Motor neuron (in vitro differentiated cells): ENCODE measurements at regions not wholly inside any gene's neighbourhood (a gene's known extent, or its start where the extent isn't known, plus 50 kb on each side); places are given as distances from the start of the nearest gene placed in this dataset.

Source experiments
- ATAC-seq, 8 experiments: fragments of 200-7000 bp; cut with Tn5 transposase; replicated peaks in 6 of 8; 2 replicates each; pipeline ENCODE4 v1.8.0; 2021; ENCODE audit warnings: mild to moderate bottlenecking in 8 of 8, moderate library complexity in 8 of 8
- H3K27ac ChIP-seq, 2 donors: fragments of 250-450 bp; sonication (Bioruptor Pico); 2 replicates each; pipeline ENCODE4 v1.9.0; 2021; ENCODE audit warnings: antibody characterized with exemption in 2 of 2, mild to moderate bottlenecking in 2 of 2, moderate library complexity in 1 of 2
- H3K4me1 ChIP-seq, 2 donors: fragments of 250-450 bp; sonication (Bioruptor Pico); replicated peaks in 1 of 2; 2 replicates each; pipeline ENCODE4 v1.6.1; 2021; ENCODE audit warnings: antibody characterized with exemption in 2 of 2, mild to moderate bottlenecking in 2 of 2, moderate library complexity in 1 of 2
- H3K4me3 ChIP-seq, 5 donors: fragments of 250-450 bp; sonication (Bioruptor Pico); 2 replicates each; pipeline ENCODE4 v1.9.0; 2021; ENCODE audit warnings: antibody characterized with exemption in 5 of 5, mild to moderate bottlenecking in 5 of 5, moderate library complexity in 4 of 5
- WGBS, 10 experiments: fragments of 450-650 bp; shearing (Covaris generic); methylation state at CpG; one replicate each; pipeline ENCODE4 v1.0.0; 2022; 5-methylcytosine and 5-hydroxymethylcytosine counted together
- in situ Hi-C, 9 experiments: fragments of 400-800 bp; cut with MboI; loops; one replicate each; pipeline ENCODE4 v1.15.0; 2021; ENCODE audit warnings: low sequenced_read_pairs in 9 of 9, low pct_unique_long_range_greater_than_20kb in 2 of 9; ENCODE audit not compliant: unreplicated experiment in 9 of 9

DNA sequence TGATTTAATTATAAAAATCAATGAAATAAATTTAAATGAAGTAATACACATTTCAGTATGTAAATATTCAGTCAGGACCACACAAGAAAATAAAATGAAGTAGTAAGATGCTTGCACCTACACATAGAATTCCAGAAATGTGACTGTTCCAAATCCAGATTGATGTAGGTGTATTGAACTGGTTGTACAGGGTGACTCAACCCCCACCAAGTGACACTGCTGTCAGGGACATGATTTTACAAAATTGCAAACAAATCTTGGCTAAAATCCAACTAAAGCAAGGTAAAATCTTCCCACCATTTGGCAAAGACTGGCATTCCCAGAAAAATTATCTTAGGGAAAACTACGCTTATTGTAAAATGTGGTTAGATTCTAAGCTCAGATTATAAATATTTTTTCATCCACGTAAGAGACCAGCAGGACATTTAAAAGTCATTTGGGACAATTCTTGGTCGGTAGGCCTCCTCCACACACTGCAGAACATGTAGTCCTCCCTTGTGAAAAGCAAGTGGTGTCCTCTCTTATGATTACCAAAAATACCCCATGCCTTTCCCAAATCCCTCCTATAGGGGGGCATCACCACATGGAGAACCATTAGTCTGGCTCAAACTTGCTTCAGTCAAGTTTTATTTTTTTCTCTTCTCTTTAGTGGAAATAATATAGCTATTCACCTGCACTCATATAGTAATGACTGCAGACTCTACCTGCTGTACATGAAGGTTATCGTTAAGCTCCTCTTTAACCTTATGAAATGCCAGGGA, 287.1 kb upstream of the SMIM30 start:
- no peak for ATAC-seq
- Histone ChIP-seq H3K4me3 (no peak overlapping the region), H3K27ac (no peak overlapping the region), H3K4me1 (peaks cover 0 to 11% of the 10 kb centered on the region in 2 donors)
- 24 to 93% (median 80%) methylated on average over 1 to 4 of the region's 4 CpGs for WGBS, 10 experiments
- in situ Hi-C loops, result loop anchor here in 3 of 9 experiments (25.0 kb wide), 3 partner anchors 243 to 393 kb away; no protein-coding TSS in a partner anchor

DNA sequence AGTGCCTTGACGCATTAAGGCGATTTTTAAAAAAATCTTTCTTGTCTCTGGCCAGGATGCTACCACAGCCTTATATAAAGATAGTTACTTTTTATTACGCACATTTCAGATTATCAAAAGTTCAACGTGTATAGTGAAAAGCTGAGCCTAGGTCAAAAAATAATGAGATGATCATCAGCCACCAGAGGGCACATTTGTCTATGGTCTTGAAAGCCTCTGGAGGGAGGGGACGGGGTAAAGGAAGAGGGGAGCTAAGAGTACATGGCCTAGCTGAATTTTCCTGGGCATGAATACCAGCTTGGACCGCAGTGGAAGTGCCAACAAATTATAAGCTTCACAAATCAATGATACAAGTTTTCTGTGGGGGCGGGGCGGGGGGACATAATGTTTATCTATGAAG, 285.9 kb upstream of the SMIM30 start:
- no peak overlapping the region for H3K4me3 ChIP-seq
- H3K4me1 ChIP-seq, result peaks cover 0 to 11% of the 10 kb centered on the region in 2 donors
- 12 to 71% (median 42%) methylated on average over 1 to 8 of the region's 8 CpGs for WGBS, 10 experiments
- ATAC-seq, result peak in 1 of 8 experiments; percentile 46
- H3K27ac ChIP-seq, result no peak overlapping the region
- in situ Hi-C loops, result loop anchor here in 3 of 9 experiments (25.0 kb wide), 3 partner anchors 242 to 392 kb away; no protein-coding TSS in a partner anchor

DNA sequence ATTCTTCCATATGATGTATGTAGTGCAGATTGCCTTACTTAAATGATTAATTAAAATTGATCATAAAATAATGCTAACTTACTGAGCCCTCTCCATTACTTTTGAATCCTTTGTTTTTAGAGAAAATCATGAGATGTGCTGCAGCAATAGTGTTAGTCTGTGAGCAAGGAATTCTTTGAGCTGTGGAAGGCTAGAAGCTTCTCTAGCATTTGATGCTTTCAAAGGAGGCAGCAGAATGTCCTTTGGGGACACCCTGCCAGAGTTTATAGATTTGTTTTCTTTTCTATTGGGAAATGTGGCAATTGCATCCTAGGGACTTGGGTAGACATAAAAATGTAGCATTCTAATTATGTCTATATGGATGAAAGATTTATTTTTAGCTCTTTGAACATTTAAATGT, 284.1 kb upstream of the SMIM30 start:
- Histone ChIP-seq H3K4me3 (no peak overlapping the region), H3K4me1 (peaks cover 0 to 11% of the 10 kb centered on the region in 2 donors), H3K27ac (no peak overlapping the region)
- in situ Hi-C loops, result loop anchor here in 3 of 9 experiments (25.0 kb wide), 3 partner anchors 240 to 390 kb away; no protein-coding TSS in a partner anchor
- peak in 5 of 8 experiments; percentile 10 to 81 (median 56) for ATAC-seq

DNA sequence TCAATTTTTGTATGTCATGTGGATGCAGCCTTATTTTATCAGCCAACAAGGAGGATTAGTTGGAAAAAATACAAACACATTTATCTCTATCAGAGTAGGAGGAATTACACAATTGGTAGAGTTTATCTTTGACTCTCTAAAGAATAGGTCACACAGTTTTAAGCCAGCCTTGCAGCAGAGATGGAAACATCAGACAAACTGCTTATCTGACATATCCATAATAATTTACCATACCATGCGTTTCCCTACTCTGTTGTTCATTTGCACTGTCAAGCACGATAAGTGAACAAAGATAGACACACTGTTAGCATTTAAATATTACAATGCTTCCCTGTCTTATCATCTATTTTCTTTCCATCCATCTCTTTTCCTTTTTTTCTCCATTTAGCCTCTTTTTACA, 283.7 kb upstream of the SMIM30 start:
- Histone ChIP-seq H3K4me1 (peaks cover 0 to 11% of the 10 kb centered on the region in 2 donors), H3K4me3 (no peak overlapping the region), H3K27ac (no peak overlapping the region)
- 0 to 67% (median 45%) methylated on average over 1 to 2 of the region's 2 CpGs; no CpG with 5 or more reads in 1 of the 10 experiments for WGBS, 10 experiments
- in situ Hi-C loops, result loop anchor here in 3 of 9 experiments (25.0 kb wide), 3 partner anchors 240 to 390 kb away; no protein-coding TSS in a partner anchor
- ATAC-seq, result peak in 5 of 8 experiments; percentile 11 to 77 (median 57)

- ATAC-seq, result peak in 1 of 8 experiments; percentile 14
- Histone ChIP-seq H3K4me1 (no peaks in the 10 kb centered on the region), H3K4me3 (no peak overlapping the region), H3K27ac (no peak overlapping the region)
- in situ Hi-C loops, result no loop called here
- 0 to 80% (median 47%) methylated on average over 1 to 3 of the region's 3 CpGs; no CpG with 5 or more reads in 3 of the 10 experiments for WGBS, 10 experiments
These were observed 276.5 kb upstream of the SMIM30 start for GRCh38 chr7:113394856-113395255.

DNA sequence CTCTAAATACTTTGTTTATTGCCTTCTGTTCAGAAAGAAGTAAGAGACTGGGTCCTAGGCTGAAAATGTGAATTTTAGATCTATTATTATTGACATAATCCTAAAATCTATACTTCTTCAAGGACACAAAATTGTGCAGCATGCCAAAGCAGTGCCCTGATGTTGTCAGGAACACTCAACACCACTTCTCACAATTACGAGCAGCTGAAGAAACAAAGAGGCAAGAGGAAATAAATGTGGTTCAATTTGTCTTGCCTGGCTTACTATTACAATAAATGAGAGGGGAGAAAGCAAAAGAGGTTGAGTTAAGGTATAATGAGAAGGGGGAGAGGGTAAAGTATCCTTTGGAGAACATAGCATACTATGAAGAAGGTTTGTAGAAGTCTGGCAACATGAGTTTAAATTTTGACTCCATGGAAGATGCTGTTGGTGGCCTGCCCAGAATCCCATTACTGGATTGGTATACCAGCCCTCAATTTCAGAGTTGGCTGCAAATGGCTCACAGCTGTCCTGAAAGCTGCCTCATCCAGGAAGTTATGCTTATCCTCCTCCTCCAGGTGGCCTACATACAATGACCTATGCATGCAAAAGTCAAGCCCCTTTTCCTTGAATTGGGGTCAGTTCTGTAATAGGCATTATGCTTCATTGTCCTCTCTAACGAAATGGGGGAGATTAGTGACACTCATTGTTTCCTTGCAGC, 274.6 kb upstream of the SMIM30 start:
- in situ Hi-C loops, result no loop called here
- Histone ChIP-seq H3K4me1 (no peaks in the 10 kb centered on the region), H3K27ac (no peak overlapping the region), H3K4me3 (no peak overlapping the region)
- 0 to 100% (median 24%) methylated on average over 1 to 2 of the region's 2 CpGs; no CpG with 5 or more reads in 3 of the 10 experiments for WGBS, 10 experiments
- ATAC-seq, result no peak

DNA sequence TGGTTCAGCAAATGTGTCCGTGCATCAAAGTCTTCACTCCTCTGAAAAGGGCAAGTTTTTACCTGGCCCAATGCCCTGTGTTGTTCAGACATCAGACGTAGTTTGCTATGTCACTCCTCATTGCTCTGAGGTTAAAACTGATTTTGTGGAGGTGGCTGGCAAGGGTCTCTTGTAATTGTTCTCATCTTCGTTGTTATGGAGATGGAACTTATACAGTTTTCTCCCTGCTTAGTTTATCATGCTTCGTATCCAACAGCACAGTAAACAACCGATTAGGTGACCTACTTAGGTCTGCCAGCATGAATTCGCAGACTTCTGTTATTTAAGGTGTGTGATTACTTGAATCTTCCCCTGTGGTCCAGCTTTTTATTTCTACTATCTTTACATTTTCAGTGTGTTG, 274.1 kb upstream of the SMIM30 start:
- Histone ChIP-seq H3K4me3 (no peak overlapping the region), H3K27ac (no peak overlapping the region), H3K4me1 (no peaks in the 10 kb centered on the region)
- in situ Hi-C loops, result no loop called here
- ATAC-seq, result no peak
- 0 to 90% (median 67%) methylated on average over 1 to 6 of the region's 6 CpGs; no CpG with 5 or more reads in 1 of the 10 experiments for WGBS, 10 experiments

DNA sequence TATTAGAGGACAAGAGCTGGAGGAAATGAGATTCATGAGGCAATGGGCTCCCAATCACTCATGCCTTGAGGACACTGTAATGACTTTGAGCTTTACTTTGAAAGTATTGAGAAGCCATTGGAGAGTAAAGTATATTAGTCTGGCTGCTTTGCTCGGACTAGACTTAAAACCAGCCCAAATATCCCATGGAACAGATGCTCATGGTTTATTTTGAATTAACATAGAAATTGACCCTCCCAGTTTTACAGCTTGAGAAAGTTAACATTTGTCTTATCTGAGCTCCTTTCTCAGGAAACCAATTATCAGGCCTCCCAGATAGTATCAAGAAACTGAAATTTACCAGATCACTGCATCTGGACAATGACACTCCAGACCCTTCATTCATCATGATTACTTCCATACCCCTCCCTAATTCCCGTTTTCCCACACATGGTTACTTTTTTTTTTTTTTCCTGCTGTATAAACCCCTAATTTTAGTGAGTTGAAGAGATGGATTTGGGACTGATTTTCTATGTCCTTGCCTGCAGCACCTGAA, 270.8 kb upstream of the SMIM30 start:
- Histone ChIP-seq H3K27ac (no peak overlapping the region), H3K4me1 (no peaks in the 10 kb centered on the region), H3K4me3 (no peak overlapping the region)
- 0 to 86% (median 20%) methylated on average over 1 to 2 of the region's 2 CpGs; no CpG with 5 or more reads in 3 of the 10 experiments for WGBS, 10 experiments
- in situ Hi-C loops, result no loop called here
- peak in 2 of 8 experiments; percentile 54 to 82 for ATAC-seq

DNA sequence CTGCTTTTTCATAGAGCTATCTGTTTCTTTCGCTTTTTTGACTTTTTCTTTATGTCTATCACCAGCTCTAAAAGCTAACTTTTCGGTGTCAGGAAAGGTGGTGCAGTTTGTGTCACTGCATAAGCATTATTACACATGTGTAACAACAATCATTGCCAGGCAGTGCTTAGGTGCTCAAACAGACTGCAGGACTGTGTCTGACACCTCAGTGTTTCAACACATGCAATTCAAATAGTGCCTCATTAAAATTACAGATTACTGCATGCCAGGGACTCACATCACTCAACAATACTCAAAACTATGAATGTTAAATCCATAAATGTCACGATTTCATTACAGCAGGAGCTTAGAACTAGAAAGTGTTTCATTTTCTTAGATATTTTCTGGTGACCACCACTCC, 265.3 kb upstream of the SMIM30 start:
- Histone ChIP-seq H3K4me3 (no peak overlapping the region), H3K4me1 (no peaks in the 10 kb centered on the region), H3K27ac (no peak overlapping the region)
- WGBS, 10 experiments, result 0 to 86% (median 73%) methylated on average over 1 to 3 of the region's 3 CpGs
- ATAC-seq, result peak in 2 of 8 experiments; percentile 60 to 71
- in situ Hi-C loops, result no loop called here

DNA sequence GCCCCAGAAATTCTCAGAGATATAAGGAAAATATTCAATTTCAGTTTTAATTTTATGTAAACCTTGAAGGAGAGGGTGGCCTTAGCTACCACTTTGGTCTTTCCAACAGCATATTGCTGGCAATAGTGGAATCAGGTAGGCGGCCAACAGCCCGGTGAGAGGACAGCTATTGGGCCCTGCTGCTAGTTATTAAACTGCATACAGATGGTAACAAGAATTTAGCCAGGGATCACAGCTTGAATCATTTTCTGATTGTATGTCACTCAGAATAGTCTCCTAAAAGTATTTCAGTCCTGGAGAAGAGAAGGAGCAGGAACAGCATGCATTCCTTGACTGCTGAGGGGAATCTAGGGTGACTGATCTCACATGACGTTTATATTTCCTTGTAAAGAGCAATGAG, 261.4 kb upstream of the SMIM30 start:
- H3K4me3 ChIP-seq, result no peak overlapping the region
- ATAC-seq, result no peak
- no peaks in the 10 kb centered on the region for H3K4me1 ChIP-seq
- in situ Hi-C loops, result no loop called here
- WGBS, 10 experiments, result 0 to 100% (median 76%) methylated on average over 1 to 3 of the region's 3 CpGs; no CpG with 5 or more reads in 2 of the 10 experiments
- no peak overlapping the region for H3K27ac ChIP-seq

DNA sequence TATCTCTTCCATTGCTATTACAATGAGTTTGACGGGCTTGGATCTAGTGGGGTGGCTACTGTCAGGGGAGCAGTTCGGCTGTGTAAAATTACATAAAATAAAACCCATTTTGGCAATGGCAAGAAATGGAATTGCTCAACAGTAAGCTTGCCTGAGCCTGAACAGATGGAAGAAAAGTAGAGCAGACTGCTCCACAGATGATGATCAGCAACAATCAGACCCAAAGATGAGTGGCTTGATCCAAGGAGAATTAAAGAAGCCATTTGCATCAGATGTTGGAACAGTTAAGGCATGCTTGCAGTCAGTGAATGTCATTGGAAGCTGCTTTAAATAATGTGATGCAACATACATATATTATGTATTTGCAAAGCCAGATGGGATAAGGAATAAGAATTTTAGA, 256.6 kb upstream of the SMIM30 start:
- in situ Hi-C loops, result no loop called here
- H3K4me3 ChIP-seq, result no peak overlapping the region
- WGBS, 10 experiments, result 0 to 100% (median 89%) methylated on average over 1 to 2 of the region's 2 CpGs; no CpG with 5 or more reads in 1 of the 10 experiments
- peak in 3 of 8 experiments; percentile 23 to 81 (median 79) for ATAC-seq
- H3K27ac ChIP-seq, result no peak overlapping the region
- peaks cover 0 to 2% of the 10 kb centered on the region in 2 donors for H3K4me1 ChIP-seq

DNA sequence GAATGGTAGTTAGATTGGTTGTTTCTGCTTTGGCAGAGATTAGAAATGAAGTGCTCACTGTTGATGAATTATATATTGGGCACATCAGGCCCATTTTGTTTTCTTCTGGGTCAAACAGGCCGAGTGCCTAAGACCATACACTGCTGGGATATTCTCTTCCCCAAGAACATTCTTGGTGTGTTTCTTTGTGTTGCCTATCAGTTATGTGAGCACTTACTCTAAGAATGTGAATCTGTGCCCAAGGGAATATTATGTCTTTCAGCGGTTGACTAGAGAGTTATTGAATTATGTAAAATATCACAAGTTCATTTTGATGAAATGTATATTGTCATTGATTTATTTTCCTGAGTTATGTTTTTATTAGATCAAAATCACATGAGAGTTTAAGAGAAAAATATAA, 255.5 kb upstream of the SMIM30 start:
- in situ Hi-C loops, result no loop called here

More for the DNA sequence above, 255.5 kb upstream of the SMIM30 start:
- Histone ChIP-seq H3K4me1 (peaks cover 0 to 2% of the 10 kb centered on the region in 2 donors), H3K27ac (no peak overlapping the region), H3K4me3 (no peak overlapping the region)
- WGBS, 10 experiments, result 0 to 100% (median 50%) methylated on average over 1 to 2 of the region's 2 CpGs
- no peak for ATAC-seq
